Amniotic stem cell (primary cell): ENCODE measurements at regions not wholly inside any gene's neighbourhood (a gene's known extent, or its start where the extent isn't known, plus 50 kb on each side); places are given as distances from the start of the nearest gene placed in this dataset.
"Not testable (repeated sequence)": the region's sequence is repeated elsewhere in the genome, so short reads cannot be mapped to it uniquely, and the experiment has no call there.

Experiments used
- DNase-seq: peaks from one replicate; lab custom pipeline; 2025; lab: John Stamatoyannopoulos, UW

DNA sequence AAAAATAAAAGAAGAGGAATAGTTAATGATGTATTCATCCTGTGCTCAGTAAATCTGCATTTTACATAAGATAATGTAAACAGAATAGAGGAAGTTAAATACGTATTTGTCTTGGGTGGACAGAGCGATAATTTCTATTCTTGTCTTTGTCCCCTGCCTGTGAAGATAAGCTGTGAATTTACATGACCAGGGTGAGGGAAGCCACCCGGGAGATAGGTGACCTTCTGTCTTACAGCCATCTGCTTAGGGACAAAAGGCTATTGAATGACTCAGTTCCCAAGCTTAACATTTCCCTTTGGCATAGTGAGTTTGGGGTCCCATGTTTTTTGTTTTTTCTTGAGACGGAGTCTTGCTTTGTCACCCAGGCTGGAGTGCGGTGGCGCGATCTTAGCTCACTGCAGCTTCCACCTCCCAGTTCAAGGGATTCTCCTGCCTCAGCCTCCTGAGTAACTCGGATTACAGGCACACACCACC lies 88.7 kb upstream of the KCTD7 start:
- no peak for DNase-seq

DNA sequence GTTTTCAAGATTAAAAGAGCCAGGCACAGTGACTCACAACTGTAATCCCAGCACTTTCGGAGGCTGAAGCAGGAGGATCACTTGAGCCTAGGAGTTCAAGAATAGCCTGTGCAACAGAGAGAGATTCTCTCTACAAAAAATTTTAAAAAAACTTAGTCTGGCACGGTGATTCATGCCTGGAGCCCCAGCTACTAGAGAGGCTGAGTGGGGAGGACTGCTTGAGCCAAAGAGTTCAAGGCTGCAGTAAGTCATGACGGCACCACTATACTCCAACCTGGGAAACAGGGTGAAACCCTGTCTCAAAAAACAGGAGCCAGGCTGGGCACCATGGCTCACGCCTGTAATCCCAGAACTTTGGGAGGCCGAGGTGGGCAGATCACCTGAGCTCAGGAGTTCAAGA lies 86.6 kb upstream of the KCTD7 start:
- no peak for DNase-seq

DNA sequence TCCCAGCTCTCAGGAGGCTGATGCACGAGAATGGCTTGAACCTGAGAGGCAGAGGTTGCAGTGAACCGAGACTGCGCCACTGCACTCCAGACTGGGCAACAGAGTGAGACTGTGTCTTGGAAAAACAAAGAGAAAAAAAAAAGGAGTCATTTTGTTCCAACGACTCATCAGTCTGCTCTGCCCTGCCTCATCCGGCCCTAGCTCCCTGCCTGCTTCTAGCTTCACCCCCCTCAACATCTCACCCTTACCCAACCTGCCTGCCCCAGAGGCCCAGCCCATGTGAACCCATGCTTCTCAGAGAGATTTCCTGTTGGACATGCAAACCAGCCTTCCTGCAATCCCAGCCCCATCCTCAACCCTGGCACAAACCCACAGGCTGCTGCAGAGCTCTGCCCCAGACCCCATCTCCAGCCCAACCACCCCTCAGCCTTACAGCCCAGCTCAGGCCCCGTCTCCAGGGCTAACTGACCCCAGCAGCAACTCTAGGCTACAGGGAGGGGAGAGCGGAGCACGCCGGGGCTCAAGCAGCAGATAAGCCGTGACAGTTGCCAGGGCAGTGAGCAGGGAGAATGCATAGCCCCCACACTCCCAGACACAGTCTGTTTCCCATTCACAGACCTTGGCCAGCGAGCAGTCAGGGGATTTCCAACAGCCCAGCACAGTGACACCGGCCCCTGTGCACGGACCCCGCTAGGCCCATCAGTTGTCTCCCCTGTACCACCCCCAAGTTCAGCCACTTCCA lies 86.0 kb upstream of the KCTD7 start:
- no peak for DNase-seq

DNA sequence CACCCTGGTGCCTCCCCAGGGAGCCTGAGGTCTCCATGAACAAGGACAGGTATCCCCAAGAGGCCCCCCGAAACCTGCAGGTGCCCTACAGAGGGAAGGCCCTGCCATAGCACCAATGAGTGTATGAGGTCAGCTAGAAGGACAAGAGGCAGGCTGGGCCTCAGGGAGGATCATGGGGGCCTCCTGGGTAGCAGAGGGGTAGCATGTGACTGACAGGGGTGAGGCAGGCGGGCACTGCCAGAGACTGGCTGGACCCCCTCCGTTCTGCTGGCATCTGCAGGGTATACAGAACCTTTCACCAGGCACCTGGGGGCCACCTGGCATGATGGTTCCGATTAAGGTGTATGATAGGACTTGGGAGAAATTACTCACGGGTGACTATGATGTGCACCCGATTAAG lies 79.2 kb upstream of the KCTD7 start:
- DNase-seq = no peak

DNA sequence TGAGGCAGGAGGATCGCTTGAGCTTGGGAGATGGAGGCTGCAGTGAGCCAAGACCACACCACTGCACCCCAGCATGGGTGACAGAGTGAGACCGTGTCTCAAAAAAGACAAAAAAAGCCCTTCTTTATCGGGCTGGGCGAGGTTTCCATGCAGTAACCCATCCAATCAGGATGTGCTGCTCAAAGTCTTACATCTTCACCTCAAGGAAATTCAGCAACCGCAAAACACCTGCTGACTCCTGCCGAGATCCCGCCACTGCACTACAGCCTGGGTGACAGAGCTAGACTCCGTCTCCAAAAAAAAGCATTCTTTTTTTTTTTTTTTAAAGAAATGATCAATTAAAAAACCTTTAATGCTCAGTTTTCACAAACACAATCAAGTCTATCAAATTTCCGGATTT lies 75.7 kb upstream of the KCTD7 start:
- no peak for DNase-seq

DNA sequence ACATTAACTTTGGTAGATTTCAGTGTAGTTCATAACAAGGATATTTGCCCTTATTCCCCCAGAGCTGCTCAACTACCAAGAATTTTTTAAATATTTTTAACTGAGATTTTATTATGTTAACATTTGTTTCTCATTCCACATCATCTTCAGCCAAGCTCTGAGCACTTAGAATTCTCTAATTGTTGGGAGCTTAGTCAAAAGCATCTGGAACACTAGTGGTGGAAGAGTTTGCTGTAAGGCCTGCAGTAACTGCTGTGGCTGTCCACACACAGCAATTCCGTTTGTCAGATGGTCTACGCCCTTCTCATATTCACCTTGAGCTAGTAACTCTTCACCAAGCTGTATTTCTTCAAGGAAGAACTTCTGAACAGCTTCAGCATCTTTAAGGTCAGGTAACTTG lies 75.0 kb upstream of the KCTD7 start:
- DNase-seq = not testable (repeated sequence)

DNA sequence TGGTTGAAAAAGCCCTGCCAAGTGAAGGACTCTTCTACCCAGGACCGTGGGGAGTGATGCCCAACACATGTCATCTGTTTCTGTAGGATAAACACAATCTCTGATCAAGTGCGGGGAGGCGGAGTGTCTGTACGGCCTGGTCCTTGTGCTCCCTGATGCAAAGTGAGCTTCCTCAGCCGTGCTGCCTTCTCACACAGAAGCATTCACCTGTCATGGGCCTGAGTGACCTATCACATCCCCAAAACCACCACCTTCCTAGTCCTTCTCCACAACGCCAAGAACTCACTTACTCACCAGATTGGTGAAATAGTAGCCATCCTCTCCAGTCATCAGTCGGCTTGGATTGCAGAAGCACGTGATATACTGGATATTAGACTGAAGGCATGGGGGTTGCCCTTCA lies 74.4 kb upstream of the KCTD7 start:
- not testable (repeated sequence) for DNase-seq

DNA sequence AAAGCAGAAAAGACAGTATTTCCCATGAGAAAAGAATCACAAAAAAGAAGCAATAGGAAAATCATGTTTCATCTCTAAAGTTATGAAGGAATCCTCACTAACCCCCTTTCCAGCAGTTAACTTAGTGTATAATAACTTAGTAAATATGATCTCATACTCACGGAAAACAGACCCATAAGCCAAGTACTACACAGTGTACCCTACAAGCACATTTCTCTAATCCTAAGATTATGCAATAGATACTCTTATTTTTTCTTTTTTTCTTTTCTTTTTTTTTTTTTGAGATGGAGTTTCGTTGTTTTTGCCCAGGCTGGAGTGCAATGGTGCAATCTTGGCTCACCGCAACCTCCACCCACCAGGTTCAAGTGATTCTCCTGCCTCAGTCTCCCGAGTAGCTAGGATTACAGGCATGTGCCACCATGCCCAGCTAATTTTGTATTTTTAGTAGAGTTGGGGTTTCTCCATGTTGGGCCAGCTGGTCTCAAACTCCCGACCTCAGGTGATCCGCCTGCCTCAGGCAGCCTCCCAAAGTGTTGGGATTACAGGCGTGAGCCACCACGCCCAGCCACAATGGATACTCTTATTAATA lies 73.7 kb upstream of the KCTD7 start:
- not testable (repeated sequence) for DNase-seq

DNA sequence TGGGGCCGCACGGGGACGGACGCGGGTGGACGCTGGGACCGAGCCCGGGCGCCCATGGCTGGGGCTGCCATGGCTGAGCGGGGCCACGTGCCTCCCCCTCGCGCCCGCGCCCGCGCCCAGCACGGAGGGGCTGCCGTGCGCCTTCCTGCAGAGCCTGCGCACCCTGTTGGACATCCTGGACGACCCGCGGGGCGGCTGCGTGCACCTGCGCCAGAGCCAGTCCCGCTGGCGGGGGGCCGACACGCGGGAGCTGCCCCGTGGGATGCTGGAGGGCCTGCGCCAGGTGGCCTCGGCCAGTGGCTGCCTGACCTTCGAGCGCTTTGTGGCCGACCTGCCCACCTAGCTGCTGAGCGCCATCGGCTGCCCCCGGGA lies 72.5 kb upstream of the KCTD7 start:
- DNase-seq = no peak

DNA sequence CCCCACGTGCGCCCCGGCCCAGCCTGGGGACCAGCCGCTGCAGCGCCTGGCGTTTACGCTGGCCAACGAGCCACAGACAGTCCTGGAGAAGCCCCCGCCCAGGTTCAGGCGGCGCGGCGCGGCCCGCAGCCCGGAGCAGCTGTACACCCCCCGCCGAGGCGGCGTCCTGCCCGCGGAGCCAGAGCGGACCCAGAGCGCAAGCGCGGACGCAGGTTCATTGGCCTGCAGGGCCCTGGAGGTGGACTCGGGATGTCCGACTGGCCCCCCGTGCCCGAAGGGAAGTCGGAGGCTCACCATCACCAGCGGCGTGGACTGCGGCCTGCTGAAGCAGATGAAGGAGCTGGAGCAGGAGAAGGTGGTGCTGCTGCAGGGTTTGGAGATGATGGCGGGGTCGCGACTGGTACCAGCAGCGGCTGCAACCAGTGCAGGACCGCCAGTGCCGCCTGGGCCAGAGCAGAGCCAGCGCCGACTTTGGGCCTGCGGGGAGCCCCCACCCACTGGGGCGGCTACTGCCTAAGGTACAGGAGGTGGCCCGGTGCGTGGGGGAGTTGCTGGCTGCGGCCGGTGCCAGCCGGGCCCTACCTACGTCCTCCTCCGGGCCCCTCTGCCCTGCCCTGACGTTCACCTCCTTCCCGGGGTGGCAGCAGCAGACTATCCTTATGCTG lies 72.0 kb upstream of the KCTD7 start:
- no peak for DNase-seq

DNA sequence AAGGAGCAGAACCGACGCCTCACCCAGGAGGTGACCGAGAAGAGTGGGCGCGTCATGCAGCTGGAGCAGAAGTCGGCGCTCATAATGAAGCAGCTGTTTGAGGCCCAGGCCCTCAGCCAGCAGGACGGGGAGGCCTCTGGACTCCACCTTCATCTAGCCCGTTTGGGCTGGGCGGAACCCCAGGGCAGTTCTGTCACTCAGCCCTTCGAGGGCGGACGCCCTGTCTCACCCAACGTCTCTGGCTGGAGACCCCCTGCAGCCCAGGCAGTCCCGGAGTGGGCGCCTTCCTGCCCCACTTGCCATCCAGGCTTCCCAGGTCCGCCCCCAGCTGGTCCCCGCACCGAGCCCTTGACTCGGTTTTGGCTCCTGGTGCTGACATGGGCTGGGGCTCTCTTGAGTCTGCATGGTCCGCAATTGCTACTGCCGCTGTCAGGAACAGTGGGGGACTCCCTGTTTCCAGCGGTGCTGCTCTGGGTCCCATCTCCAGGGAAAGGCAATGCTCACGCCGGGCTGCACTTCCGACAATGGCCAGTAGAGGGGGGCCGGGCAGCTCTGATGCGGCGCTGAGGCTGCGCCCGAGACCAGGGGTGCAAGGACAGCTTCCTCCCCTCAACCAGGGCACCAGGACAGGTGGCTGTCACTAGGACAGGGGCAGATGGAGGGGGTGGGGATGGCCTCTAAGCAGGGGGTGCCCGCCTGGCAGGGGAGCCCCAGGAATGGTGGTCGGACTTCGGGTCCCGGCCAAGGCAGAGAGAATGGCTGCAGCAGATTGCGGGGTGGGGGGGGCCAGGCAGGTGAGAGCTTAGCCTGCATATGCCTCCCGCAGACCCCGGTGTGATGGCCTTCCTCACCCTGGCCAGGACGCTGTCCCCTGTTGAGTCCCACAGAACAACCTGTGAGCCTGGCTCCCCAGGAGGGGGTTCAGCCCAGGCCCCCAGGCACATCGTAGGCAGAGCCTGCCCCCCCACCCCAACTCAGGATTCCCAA lies 71.2 kb upstream of the KCTD7 start:
- DNase-seq = no peak

DNA sequence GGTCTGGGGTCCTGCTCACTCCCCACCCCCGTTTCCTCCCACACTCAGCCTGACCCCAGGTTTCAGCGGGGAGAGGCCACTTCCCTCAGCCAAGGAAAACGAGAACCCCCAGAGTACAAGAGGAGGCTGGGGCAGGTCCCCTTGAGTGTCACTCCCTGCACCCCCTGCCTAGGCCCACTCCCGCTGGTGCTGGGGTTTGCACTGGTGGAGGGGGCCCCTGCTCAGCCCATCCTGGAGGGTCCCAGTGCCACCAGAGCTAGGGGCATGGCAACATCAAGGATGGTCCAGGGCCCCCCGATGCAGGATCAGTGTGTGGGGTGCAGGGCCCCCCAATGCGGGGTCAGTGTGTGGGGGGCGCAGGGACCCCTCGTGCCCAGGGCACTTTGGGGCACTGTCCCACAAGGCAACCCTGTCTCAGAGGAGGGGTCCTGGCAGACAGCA lies 70.5 kb upstream of the KCTD7 start:
- DNase-seq = no peak

DNA sequence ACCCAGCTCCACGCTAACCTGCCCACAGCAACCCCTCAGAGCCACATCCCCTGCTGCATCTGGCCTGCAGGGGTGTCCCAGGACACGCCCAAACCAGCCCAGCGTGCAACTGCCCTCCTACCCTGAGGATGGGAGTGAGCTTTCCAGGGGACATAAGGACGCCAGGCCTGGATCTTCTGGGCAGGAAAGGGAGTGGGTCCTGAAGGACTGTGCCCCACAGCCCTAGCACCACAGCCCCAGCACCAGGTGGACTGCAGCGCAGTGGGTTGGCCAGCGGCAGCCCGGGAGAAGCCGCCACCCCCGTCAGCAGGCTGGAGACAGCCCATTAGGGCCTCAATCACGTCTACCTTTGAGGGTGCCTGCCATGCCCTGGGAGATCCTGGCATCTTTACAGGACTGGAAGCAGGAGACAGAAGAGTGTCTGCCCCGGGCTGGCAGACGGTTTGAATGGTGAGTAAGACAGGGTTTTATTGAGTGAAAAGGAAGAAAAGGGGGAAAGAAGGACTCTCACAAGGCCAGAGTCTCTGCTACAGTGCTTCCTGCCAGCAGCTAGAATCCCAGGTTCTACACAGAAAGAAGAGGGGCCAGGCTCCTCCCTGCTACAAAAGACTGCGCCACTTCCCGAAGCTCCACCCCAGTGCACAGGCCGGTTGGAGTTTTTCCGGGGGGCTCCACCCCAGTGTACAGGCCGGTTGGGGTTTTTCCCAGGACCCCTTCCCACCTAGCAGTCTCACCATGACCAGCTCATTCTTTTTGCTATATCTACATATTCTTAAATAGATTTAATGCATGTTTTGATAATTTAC lies 69.8 kb upstream of the KCTD7 start:
- DNase-seq = no peak

DNA sequence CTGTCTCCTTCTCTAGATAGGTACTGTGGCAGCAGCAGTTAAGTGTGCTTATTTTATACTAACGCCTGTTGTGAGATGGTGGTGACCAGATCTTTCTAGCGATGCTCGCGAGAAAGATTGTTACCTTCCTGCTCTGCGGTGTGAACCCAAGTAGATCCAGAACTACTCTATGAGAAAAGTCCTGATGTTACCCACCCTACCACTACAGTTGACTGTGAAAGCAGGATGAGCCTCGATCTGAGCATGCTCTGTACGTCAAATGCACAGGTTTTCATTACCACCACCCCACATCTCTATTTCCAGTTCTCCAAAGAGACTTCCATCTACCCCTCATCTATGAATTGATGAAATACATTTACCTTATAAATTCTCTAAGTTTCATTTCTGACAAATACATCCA lies 64.6 kb upstream of the KCTD7 start:
- no peak for DNase-seq

DNA sequence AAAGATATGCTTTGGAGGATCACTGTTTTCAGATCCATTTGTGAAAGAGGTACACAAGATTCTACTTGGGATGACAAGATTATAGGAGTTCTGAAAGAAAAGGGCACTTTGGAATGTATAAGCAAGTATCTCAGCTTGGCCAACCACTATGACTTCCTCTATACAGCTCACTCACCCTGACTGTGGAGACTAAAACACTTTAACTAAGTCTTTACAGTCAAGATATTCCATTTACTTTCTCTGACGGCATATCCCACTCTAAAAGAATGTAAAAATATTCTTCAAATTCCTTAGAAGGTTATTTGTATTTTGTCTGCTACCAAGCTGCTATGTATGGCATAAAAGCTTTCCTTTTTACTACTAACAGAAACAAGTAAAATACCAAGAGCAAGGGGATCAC lies 58.5 kb upstream of the KCTD7 start:
- not testable (repeated sequence) for DNase-seq

DNA sequence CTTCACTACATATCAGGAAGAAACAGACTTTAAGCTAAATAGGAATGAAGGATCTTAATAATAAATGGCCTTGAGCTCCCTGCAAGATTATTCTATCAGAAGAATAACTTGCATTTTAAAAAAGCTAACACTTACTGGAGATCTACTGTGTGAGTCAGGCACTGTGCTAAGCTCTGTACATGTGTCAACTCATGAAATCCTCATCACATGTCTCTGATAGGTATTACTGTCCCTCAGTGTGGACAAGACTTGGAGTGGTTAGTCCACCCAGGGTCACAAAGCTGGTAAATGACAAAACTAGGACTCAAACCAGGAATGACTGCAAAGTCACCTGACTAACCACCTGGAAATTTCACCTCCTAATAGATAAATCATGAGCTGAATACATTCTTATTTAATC lies 57.1 kb upstream of the KCTD7 start:
- no peak for DNase-seq

DNA sequence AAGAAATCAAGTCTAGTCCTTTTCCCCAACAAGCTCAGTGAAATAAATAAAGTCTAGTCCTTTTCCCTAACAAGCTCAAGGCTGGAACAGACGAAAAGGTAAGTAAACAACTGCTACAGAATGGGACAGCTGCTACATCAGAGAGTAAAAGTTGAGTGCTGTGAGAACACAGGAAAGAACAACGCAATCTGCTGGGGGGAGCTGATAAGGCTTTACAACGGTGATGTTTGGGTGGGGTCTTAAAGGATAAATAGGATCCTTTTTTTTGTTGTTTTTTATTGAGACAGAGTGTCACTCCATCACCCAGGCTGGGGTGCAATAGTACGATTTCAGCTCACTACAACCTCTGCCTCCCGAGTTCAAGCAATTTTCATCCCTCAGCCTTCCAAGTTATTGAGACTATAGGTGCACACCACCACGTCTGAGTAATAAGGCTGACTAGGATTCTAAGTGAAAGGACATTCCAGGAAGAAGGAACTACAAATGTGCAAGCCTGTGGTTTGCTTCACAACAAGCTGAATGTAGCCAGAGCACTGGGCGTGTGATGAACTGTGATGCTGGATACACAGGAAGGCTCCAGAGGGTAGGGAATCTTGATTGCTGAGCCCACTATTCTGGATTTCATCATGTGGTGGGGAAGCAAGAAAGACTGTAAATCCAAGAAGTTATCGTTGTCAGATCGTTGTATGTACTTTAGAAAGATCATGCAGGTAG lies 54.7 kb upstream of the KCTD7 start:
- DNase-seq = not testable (repeated sequence)

DNA sequence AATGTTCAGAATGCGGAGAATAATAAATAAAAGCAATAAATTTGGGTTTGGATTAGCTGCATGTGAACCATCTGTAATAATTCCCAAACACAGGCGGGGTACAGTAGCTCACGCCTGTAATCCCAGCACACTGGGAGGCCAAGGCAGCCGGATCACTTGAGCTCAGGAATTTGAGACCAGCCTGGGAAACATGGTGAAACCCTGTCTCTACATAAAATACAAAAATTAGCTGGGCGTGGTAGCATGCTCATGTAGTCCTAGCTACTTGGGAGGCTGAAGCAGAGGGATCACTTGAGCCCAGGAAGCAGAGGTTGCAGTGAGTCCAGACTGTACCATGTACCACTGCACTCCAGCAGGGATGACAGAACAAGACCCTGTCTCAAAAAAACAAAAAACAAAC lies 53.9 kb upstream of the KCTD7 start:
- not testable (repeated sequence) for DNase-seq

DNA sequence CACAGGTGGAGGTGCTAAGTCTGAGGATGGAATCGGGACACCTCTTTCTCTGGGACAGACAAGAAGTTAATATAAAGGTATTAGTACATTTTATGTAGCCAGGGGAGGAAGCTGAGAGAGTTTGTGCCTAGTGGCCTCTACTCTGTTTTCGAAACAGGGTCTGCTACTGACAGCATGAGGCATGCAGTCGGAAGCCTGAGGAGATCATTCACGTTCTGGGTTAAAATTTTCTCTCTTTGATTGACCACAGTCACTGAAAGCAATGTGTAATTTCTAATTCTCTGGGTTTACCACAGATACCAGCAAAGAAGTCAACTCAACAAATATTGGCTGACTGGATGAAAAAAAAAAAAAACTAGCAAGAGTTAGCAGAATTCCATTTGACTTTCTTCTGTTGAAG lies 53.3 kb upstream of the KCTD7 start:
- DNase-seq = no peak

DNA sequence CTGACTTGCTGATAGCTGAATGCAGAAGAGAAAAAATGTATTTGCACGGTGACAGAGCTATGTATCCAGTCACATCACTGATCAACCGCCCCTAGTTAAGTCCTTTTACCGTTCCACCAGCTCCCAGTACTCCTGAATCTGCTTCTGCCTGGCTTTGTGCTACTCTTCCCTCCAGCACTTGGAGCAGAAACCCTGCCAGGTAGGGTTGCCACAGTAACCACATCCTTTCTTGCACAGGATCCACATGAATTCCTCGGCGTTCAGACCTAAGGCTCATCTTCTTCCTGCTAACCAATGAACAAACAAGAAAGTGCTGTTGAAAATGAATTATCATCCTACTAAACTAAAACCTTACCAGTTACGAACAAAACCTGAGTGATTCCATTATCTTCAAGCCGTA lies 52.0 kb upstream of the KCTD7 start:
- no peak for DNase-seq
